SIG-M5 treated with dmso at 0.1 percent for 504 hours (cell line): ENCODE measurements at regions not wholly inside any gene's neighbourhood (a gene's known extent, or its start where the extent isn't known, plus 50 kb on each side); places are given as distances from the start of the nearest gene placed in this dataset.

Experiments
- DNase-seq: peaks from one replicate; lab custom pipeline; 2025; ENCODE audit not compliant: unreplicated experiment; lab: John Stamatoyannopoulos, UW

GRCh38 chr12:92003701-92004100 lies 141.9 kb downstream of the BTG1 start:
- DNase-seq = no peak

GRCh38 chr12:92002673-92003382 lies 142.8 kb downstream of the BTG1 start:
- no peak for DNase-seq

- no peak for DNase-seq
Measured at GRCh38 chr12:92002195-92002649, 143.4 kb downstream of the BTG1 start.

- DNase-seq = no peak
Measured at GRCh38 chr12:92000597-92000996, 145.0 kb downstream of the BTG1 start.

GRCh38 chr12:91999823-92000222 lies 145.8 kb downstream of the BTG1 start:
- no peak for DNase-seq

GRCh38 chr12:91998316-91998715 lies 147.3 kb downstream of the BTG1 start:
- no peak for DNase-seq

GRCh38 chr12:91994208-91994797 lies 151.3 kb downstream of the BTG1 start:
- no peak for DNase-seq

- DNase-seq = no peak
Measured at GRCh38 chr12:91993287-91994017, 152.2 kb downstream of the BTG1 start.

GRCh38 chr12:91991399-91992187 lies 154.1 kb downstream of the BTG1 start:
- DNase-seq = no peak

GRCh38 chr12:91990525-91990924 lies 155.1 kb downstream of the BTG1 start:
- DNase-seq = no peak

GRCh38 chr12:91989143-91989542 lies 156.5 kb downstream of the BTG1 start:
- no peak for DNase-seq

- no peak for DNase-seq
Measured at GRCh38 chr12:91988086-91988923, 157.3 kb downstream of the BTG1 start.

GRCh38 chr12:91986084-91986483 lies 159.6 kb downstream of the BTG1 start:
- DNase-seq = peak; percentile 8

GRCh38 chr12:91985002-91985787 lies 160.5 kb downstream of the BTG1 start:
- DNase-seq = no peak

GRCh38 chr12:91984556-91984955 lies 161.1 kb downstream of the BTG1 start:
- no peak for DNase-seq

- DNase-seq = no peak
Measured at GRCh38 chr12:91983935-91984334, 161.7 kb downstream of the BTG1 start.

- no peak for DNase-seq
Measured at GRCh38 chr12:91982946-91983345, 162.7 kb downstream of the BTG1 start.

GRCh38 chr12:91980389-91980821 lies 165.2 kb downstream of the BTG1 start:
- no peak for DNase-seq

GRCh38 chr12:91978143-91978542 lies 167.5 kb downstream of the BTG1 start:
- peak; percentile 85 for DNase-seq

- no peak for DNase-seq
Measured at GRCh38 chr12:91975891-91976290, 169.8 kb downstream of the BTG1 start.
